ENCODE measurements at regions not wholly inside any gene's neighbourhood (a gene's known extent, or its start where the extent isn't known, plus 50 kb on each side); places are given as distances from the start of the nearest gene placed in this dataset.

GRCh38 chr13:31049083-31049482 lies 112.6 kb downstream of the HSPH1 start:
- DNase-seq (ENCODE audit: low spot score), result no peak

- no peak for DNase-seq (ENCODE audit: low spot score)
Observed at GRCh38 chr13:31048521-31048920, 113.2 kb downstream of the HSPH1 start.

GRCh38 chr13:31046711-31047279 lies 114.3 kb downstream of the TEX26 start:
- DNase-seq (ENCODE audit: low spot score), result no peak

GRCh38 chr13:31045286-31046081 lies 113.0 kb downstream of the TEX26 start:
- DNase-seq (ENCODE audit: low spot score), result no peak

- peak; percentile 83 for DNase-seq (ENCODE audit: low spot score)
Observed at GRCh38 chr13:31044364-31045285, 112.2 kb downstream of the TEX26 start.

- no peak for DNase-seq (ENCODE audit: low spot score)
Observed at GRCh38 chr13:31043957-31044356, 111.5 kb downstream of the TEX26 start.

- DNase-seq (ENCODE audit: low spot score), result no peak
Observed at GRCh38 chr13:31042481-31043165, 110.2 kb downstream of the TEX26 start.

GRCh38 chr13:31042049-31042448 lies 109.6 kb downstream of the TEX26 start:
- no peak for DNase-seq (ENCODE audit: low spot score)

- no peak for DNase-seq (ENCODE audit: low spot score)
Observed at GRCh38 chr13:31038834-31039552, 106.5 kb downstream of the TEX26 start.

- no peak for DNase-seq (ENCODE audit: low spot score)
Observed at GRCh38 chr13:31037874-31038500, 105.5 kb downstream of the TEX26 start.

- no peak for DNase-seq (ENCODE audit: low spot score)
Observed at GRCh38 chr13:31036731-31037695, 104.6 kb downstream of the TEX26 start.

- DNase-seq (ENCODE audit: low spot score), result no peak
Observed at GRCh38 chr13:31035185-31035965, 102.9 kb downstream of the TEX26 start.

GRCh38 chr13:31032528-31033113 lies 100.2 kb downstream of the TEX26 start:
- DNase-seq (ENCODE audit: low spot score), result no peak

GRCh38 chr13:31031482-31031881 lies 99.0 kb downstream of the TEX26 start:
- DNase-seq (ENCODE audit: low spot score), result no peak

- DNase-seq (ENCODE audit: low spot score), result no peak
Observed at GRCh38 chr13:31029102-31029501, 96.6 kb downstream of the TEX26 start.

- no peak for DNase-seq (ENCODE audit: low spot score)
Observed at GRCh38 chr13:31027136-31027535, 94.7 kb downstream of the TEX26 start.

Measured in ecto neural progenitor cell (in vitro differentiated cells).